Posterior cingulate gyrus (tissue), 11 donors: ENCODE measurements at regions not wholly inside any gene's neighbourhood (a gene's known extent, or its start where the extent isn't known, plus 50 kb on each side); places are given as distances from the start of the nearest gene placed in this dataset.
"Not testable (repeated sequence)": the region's sequence is repeated elsewhere in the genome, so short reads cannot be mapped to it uniquely, and the experiment has no call there.

ENCODE experiments used
- DNase-seq, 10 donors: peaks; one replicate each; pipeline versions ENCODE4 v3.0.0 to v3.0.0-alpha.2; 2020 to 2021; ENCODE audit warnings: mixed read lengths in 3 of 10
- intact Hi-C: fragments of 100-400 bp; cut with DNase I; formaldehyde crosslinking; loops from one replicate; pipeline ENCODE4 v1.15.1; 2023

- intact Hi-C loops = no loop called here
- DNase-seq = peak in 1 of 10 donors; percentile 48
Observed at GRCh38 chr13:111488486-111489132, 168.2 kb downstream of the TEX29 start.

GRCh38 chr13:111489301-111489700 lies 168.9 kb downstream of the TEX29 start:
- intact Hi-C loops = no loop called here

GRCh38 chr13:111490611-111491010 lies 170.2 kb downstream of the TEX29 start:
- peak in 2 of 10 donors; percentile 39 to 59 for DNase-seq
- intact Hi-C loops = no loop called here

More at GRCh38 chr13:111489301-111489700, 168.9 kb downstream of the TEX29 start:
- DNase-seq = peak in 3 of 10 donors; percentile 22 to 57 (median 51)

GRCh38 chr13:111491021-111491420 lies 170.6 kb downstream of the TEX29 start:
- peak in 3 of 10 donors; percentile 60 to 70 (median 63) for DNase-seq
- intact Hi-C loops = no loop called here

- DNase-seq = peak in 2 of 10 donors; percentile 15 to 21
- intact Hi-C loops = loop anchor here (2.0 kb wide), 1 partner anchor 57 kb away; no protein-coding TSS in a partner anchor
Observed at GRCh38 chr13:111491659-111492058, 171.2 kb downstream of the TEX29 start.

- peak in 3 of 10 donors; percentile 12 to 64 (median 61) for DNase-seq
- intact Hi-C loops = loop anchor here (2.0 kb wide), 1 partner anchor 58 kb away; no protein-coding TSS in a partner anchor
Observed at GRCh38 chr13:111492341-111492950, 172.0 kb downstream of the TEX29 start.

- intact Hi-C loops = loop anchor here (2.0 kb wide), 1 partner anchor 58 kb away; no protein-coding TSS in a partner anchor
- no peak for DNase-seq
Observed at GRCh38 chr13:111492958-111493357, 172.5 kb downstream of the TEX29 start.

- peak in 1 of 10 donors; percentile 8 for DNase-seq
- intact Hi-C loops = loop anchor here (2.0 kb wide), 1 partner anchor 59 kb away; no protein-coding TSS in a partner anchor
Observed at GRCh38 chr13:111493468-111493867, 173.0 kb downstream of the TEX29 start.

GRCh38 chr13:111494641-111495040 lies 174.2 kb downstream of the TEX29 start:
- intact Hi-C loops = no loop called here
- peak in 3 of 10 donors; percentile 33 to 53 (median 35) for DNase-seq

GRCh38 chr13:111501596-111502535 lies 181.4 kb downstream of the TEX29 start:
- peak in 2 of 10 donors; percentile 58 to 82 for DNase-seq
- intact Hi-C loops = not testable (repeated sequence)

- peak in 2 of 10 donors; percentile 26 to 34 for DNase-seq
- intact Hi-C loops = no loop called here
Observed at GRCh38 chr13:111502957-111503356, 182.5 kb downstream of the TEX29 start.

GRCh38 chr13:111503376-111503775 lies 182.9 kb downstream of the TEX29 start:
- intact Hi-C loops = no loop called here
- DNase-seq = peak in 2 of 10 donors; percentile 73 to 81

GRCh38 chr13:111503905-111504695 lies 183.7 kb downstream of the TEX29 start:
- peak in 4 of 10 donors; percentile 35 to 90 (median 68) for DNase-seq
- intact Hi-C loops = no loop called here

- intact Hi-C loops = no loop called here
- peak in 1 of 10 donors; percentile 39 for DNase-seq
Observed at GRCh38 chr13:111505175-111505777, 184.8 kb downstream of the TEX29 start.

GRCh38 chr13:111506125-111506524 lies 185.7 kb downstream of the TEX29 start:
- intact Hi-C loops = no loop called here
- DNase-seq = peak in 1 of 10 donors; percentile 61

- DNase-seq = peak in 1 of 10 donors; percentile 21
- intact Hi-C loops = no loop called here
Observed at GRCh38 chr13:111506621-111507020, 186.2 kb downstream of the TEX29 start.

GRCh38 chr13:111508164-111508870 lies 187.9 kb downstream of the TEX29 start:
- peak in 1 of 10 donors; percentile 62 for DNase-seq
- intact Hi-C loops = no loop called here

- intact Hi-C loops = no loop called here
- peak in 1 of 10 donors; percentile 39 for DNase-seq
Observed at GRCh38 chr13:111508902-111509509, 188.6 kb downstream of the TEX29 start.
